Liver (tissue), 8 donors: ENCODE measurements at regions not wholly inside any gene's neighbourhood (a gene's known extent, or its start where the extent isn't known, plus 50 kb on each side); places are given as distances from the start of the nearest gene placed in this dataset.

Experiments used
- DNase-seq: peaks from one replicate; pipeline ENCODE4 v3.0.0-alpha.2; 2017; ENCODE audit warnings: low spot score
- H3K27ac ChIP-seq, 2 donors: one replicate each; pipeline ENCODE4 v1.7.0; 2013; ENCODE audit warnings: inconsistent platforms in 2 of 2, low read length in 2 of 2, control low read depth in 1 of 2, low read depth in 1 of 2, mild to moderate bottlenecking in 1 of 2
- H3K27me3 ChIP-seq, 4 donors: one replicate each; pipeline versions ENCODE4 v1.6.1 to v1.7.0; 2013; ENCODE audit warnings: low read length in 3 of 4, inconsistent platforms in 1 of 4, mild to moderate bottlenecking in 1 of 4, moderate library complexity in 1 of 4; ENCODE audit not compliant: control insufficient read depth in 4 of 4, insufficient read depth in 4 of 4
- H3K36me3 ChIP-seq, 4 donors: one replicate each; pipeline versions ENCODE4 v1.6.1 to v1.7.0; 2013; ENCODE audit warnings: low read length in 3 of 4, mild to moderate bottlenecking in 3 of 4, low read depth in 1 of 4, moderate library complexity in 1 of 4; ENCODE audit not compliant: control insufficient read depth in 4 of 4, insufficient read depth in 3 of 4
- H3K4me1 ChIP-seq, 4 donors: one replicate each; pipeline versions ENCODE4 v1.6.1 to v1.7.0; 2013; ENCODE audit warnings: low read length in 3 of 4, mild to moderate bottlenecking in 3 of 4, moderate library complexity in 1 of 4; ENCODE audit not compliant: control insufficient read depth in 4 of 4, insufficient read depth in 4 of 4
- H3K4me3 ChIP-seq, 3 donors: one replicate each; pipeline versions ENCODE4 v1.6.1 to v1.7.0; 2013; ENCODE audit warnings: low read length in 3 of 3, control low read depth in 1 of 3, low read depth in 1 of 3, mild to moderate bottlenecking in 1 of 3
- H3K9ac ChIP-seq, 2 donors: one replicate each; pipeline ENCODE4 v1.7.0; 2013; ENCODE audit warnings: low read length in 2 of 2, mild to moderate bottlenecking in 2 of 2, moderate library complexity in 2 of 2, control low read depth in 1 of 2, low read depth in 1 of 2
- H3K9me3 ChIP-seq, 4 donors: one replicate each; pipeline versions ENCODE4 v1.6.1 to v1.7.0; 2013; ENCODE audit warnings: low read length in 3 of 4; ENCODE audit not compliant: control insufficient read depth in 4 of 4
- EGR1 ChIP-seq, 2 donors: IDR thresholded peaks; 2 replicates each; pipeline ENCODE4 v1.6.1; 2016 to 2018; ENCODE audit warnings: antibody characterized with exemption in 2 of 2, low read depth in 2 of 2
- FOXA1 ChIP-seq: IDR thresholded peaks from 2 replicates; pipeline ENCODE4 v1.6.1; 2016; ENCODE audit warnings: antibody characterized with exemption
- FOXA2 ChIP-seq: IDR thresholded peaks from 2 replicates; pipeline ENCODE4 v1.6.1; 2016; ENCODE audit warnings: antibody characterized with exemption
- GABPA ChIP-seq, 2 donors: IDR thresholded peaks in 1 of 2; conservative IDR thresholded peaks in 1 of 2; 2 replicates each; pipeline ENCODE4 v1.6.1; 2016; ENCODE audit warnings: antibody characterized with exemption in 2 of 2, mild to moderate bottlenecking in 1 of 2, moderate library complexity in 1 of 2
- HNF4A ChIP-seq, 2 donors: conservative IDR thresholded peaks; 2 replicates each; pipeline ENCODE4 v1.6.1; 2016; ENCODE audit warnings: antibody characterized with exemption in 2 of 2, mild to moderate bottlenecking in 2 of 2
- HNF4G ChIP-seq: IDR thresholded peaks from 2 replicates; pipeline ENCODE4 v1.6.1; 2016; ENCODE audit warnings: antibody characterized with exemption
- JUND ChIP-seq, 2 donors: IDR thresholded peaks; 2 replicates each; pipeline ENCODE4 v1.6.1; 2016; ENCODE audit warnings: antibody characterized with exemption in 2 of 2
- NR2F2 ChIP-seq: IDR thresholded peaks from 2 replicates; pipeline ENCODE4 v1.6.1; 2016; ENCODE audit warnings: antibody characterized with exemption
- RAD21 ChIP-seq, 2 donors: IDR thresholded peaks; 2 replicates each; pipeline ENCODE4 v1.6.1; 2016; ENCODE audit warnings: antibody characterized with exemption in 2 of 2, mild to moderate bottlenecking in 2 of 2
- RXRA ChIP-seq, 2 donors: IDR thresholded peaks; 2 replicates each; pipeline ENCODE4 v1.6.1; 2017 to 2018; ENCODE audit warnings: antibody characterized with exemption in 2 of 2, mild to moderate bottlenecking in 1 of 2
- SP1 ChIP-seq: IDR thresholded peaks from 2 replicates; pipeline ENCODE4 v1.6.1; 2018; ENCODE audit warnings: antibody characterized with exemption, mild to moderate bottlenecking
- TAF1 ChIP-seq: conservative IDR thresholded peaks from 2 replicates; pipeline ENCODE4 v1.6.1; 2016; ENCODE audit warnings: antibody characterized with exemption, mild to moderate bottlenecking
- YY1 ChIP-seq: IDR thresholded peaks from 2 replicates; pipeline ENCODE4 v1.6.1; 2016; ENCODE audit warnings: antibody characterized with exemption, mild to moderate bottlenecking
- WGBS: extraction: QIAGEN DNeasy Blood & Tissue Kit; methylation state at CpG from one replicate; pipeline ENCODE4 v1.1.7; 2013; 5-methylcytosine and 5-hydroxymethylcytosine counted together
- TF ChIP-seq, protein P1 (sequence below): IDR thresholded peaks from 2 replicates; pipeline ENCODE4 v1.6.1; 2016; ENCODE audit warnings: antibody characterized with exemption
- TF ChIP-seq, protein P2 (sequence below): IDR thresholded peaks from 2 replicates; pipeline ENCODE4 v1.6.1; 2016; ENCODE audit warnings: antibody characterized with exemption
- TF ChIP-seq, protein P3 (sequence below): fragments of 150-350 bp; IDR thresholded peaks from 2 replicates; pipeline ENCODE4 v1.5.1; 2017; ENCODE audit warnings: improper control_type of control experiment, low read depth, low read length; ENCODE audit not compliant: missing input control
- TF ChIP-seq, protein P4 (sequence below): IDR thresholded peaks from 2 replicates; pipeline ENCODE4 v1.6.1; 2016; ENCODE audit warnings: antibody characterized with exemption
- donor health status: healthy.
- donor health status: healthy.
- donor health status: healthy.
- donor health status: healthy.
- donor health status: healthy.

DNA sequence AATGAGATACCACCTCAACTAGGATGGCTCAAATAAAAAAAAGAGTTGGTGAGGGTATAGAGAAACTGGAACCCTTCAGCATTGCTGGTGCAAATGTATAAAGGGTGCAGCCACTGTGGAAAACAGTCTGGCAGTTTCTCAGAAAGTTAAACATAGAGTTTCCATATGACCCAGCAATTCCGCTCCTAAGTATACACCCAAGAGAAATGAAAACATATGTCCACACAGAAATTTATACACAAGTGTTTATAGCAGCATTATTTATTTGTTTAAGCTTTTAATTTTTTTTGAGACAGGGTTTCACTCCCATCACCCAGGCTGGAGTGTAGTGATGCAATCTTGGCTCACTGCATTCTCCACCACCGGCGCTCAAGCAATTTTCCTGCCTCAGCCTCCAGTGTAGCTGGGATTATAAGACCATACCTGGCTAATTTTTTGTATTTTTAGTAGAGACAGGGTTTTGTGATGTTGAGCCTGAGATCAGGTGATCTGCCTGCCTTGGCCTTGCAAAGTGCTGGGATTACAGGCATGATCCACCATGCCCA is 118.2 kb upstream of the KIF5B start:
- DNase-seq: no peak
- H3K4me3 ChIP-seq: no peak overlapping the region
- H3K9ac ChIP-seq: no peak overlapping the region
- TF ChIP-seq GABPA (IDR thresholded peaks at IDR 0.05 in 1 of 2, conservative IDR thresholded peaks at IDR 0.05 in 1 of 2) (no peak), HNF4G (no peak), YY1 (no peak), TAF1 (no peak), RXRA (IDR thresholded peaks at IDR 0.05) (no peak), FOXA2 (no peak), SP1 (no peak), RAD21 (IDR thresholded peaks at IDR 0.05) (no peak), FOXA1 (no peak), NR2F2 (no peak)
- TF ChIP-seq, protein P1, sequence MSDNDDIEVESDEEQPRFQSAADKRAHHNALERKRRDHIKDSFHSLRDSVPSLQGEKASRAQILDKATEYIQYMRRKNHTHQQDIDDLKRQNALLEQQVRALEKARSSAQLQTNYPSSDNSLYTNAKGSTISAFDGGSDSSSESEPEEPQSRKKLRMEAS: no peak
- TF ChIP-seq, protein P2, sequence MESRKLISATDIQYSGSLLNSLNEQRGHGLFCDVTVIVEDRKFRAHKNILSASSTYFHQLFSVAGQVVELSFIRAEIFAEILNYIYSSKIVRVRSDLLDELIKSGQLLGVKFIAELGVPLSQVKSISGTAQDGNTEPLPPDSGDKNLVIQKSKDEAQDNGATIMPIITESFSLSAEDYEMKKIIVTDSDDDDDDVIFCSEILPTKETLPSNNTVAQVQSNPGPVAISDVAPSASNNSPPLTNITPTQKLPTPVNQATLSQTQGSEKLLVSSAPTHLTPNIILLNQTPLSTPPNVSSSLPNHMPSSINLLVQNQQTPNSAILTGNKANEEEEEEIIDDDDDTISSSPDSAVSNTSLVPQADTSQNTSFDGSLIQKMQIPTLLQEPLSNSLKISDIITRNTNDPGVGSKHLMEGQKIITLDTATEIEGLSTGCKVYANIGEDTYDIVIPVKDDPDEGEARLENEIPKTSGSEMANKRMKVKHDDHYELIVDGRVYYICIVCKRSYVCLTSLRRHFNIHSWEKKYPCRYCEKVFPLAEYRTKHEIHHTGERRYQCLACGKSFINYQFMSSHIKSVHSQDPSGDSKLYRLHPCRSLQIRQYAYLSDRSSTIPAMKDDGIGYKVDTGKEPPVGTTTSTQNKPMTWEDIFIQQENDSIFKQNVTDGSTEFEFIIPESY: no peak
- TF ChIP-seq, protein P3, sequence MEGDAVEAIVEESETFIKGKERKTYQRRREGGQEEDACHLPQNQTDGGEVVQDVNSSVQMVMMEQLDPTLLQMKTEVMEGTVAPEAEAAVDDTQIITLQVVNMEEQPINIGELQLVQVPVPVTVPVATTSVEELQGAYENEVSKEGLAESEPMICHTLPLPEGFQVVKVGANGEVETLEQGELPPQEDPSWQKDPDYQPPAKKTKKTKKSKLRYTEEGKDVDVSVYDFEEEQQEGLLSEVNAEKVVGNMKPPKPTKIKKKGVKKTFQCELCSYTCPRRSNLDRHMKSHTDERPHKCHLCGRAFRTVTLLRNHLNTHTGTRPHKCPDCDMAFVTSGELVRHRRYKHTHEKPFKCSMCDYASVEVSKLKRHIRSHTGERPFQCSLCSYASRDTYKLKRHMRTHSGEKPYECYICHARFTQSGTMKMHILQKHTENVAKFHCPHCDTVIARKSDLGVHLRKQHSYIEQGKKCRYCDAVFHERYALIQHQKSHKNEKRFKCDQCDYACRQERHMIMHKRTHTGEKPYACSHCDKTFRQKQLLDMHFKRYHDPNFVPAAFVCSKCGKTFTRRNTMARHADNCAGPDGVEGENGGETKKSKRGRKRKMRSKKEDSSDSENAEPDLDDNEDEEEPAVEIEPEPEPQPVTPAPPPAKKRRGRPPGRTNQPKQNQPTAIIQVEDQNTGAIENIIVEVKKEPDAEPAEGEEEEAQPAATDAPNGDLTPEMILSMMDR: no peak
- H3K4me1 ChIP-seq: no peaks in the 10 kb centered on the region
- H3K9me3 ChIP-seq: no peaks in the 10 kb centered on the region
- no peaks in the 10 kb centered on the region for H3K36me3 ChIP-seq
- H3K27ac ChIP-seq: no peak overlapping the region
- 57% methylated on average over 3 of the region's 3 CpGs for WGBS
- H3K27me3 ChIP-seq: no peaks in the 10 kb centered on the region

DNA sequence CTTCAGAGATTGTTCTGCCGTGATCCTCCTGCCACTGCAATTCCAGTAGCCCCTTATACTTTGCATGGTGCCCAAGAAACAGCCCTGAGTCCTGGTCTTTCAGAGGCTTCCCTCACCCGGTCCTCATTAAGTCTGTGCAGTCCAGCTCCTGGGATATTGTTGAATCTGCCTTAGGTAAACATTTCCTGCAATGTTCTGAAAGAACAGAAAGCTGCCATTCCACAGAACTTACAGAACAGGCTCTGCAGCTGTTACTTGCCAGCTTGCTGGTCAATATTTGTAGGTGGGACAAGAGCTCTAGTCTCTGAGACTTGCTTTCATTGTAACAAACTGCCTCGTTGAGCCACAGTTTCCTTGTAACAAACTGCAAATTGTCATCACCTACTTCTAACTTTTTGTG is 115.0 kb upstream of the KIF5B start:
- no peaks in the 10 kb centered on the region for H3K9me3 ChIP-seq
- no peak overlapping the region for H3K9ac ChIP-seq
- 34% methylated on average over 3 of the region's 3 CpGs for WGBS
- no peaks in the 10 kb centered on the region for H3K27me3 ChIP-seq
- no peak overlapping the region for H3K4me3 ChIP-seq
- H3K4me1 ChIP-seq: no peaks in the 10 kb centered on the region
- H3K27ac ChIP-seq: no peak overlapping the region
- no peak for DNase-seq
- TF ChIP-seq SP1 (peak; percentile 52), TAF1 (no peak)
- no peaks in the 10 kb centered on the region for H3K36me3 ChIP-seq

DNA sequence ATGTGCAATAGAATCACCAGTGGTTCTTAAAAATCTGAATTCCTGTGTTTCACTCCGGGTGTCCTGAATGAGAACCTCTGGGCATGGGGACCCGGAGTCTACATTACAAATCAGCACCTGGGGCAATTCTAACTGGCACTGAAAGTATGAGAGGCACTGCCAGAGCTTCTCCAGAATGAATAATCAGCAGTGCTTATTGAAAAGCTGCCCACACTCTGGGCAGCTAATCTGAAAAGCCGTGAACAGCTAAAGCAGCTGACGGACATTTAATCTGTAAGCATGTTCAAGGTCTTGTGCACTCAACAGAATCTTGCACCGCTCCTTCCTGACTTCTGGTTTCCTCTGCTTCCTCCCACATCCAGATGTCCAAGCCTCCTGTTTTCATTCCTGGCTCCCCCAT is 113.3 kb upstream of the KIF5B start:
- no peaks in the 10 kb centered on the region for H3K27me3 ChIP-seq
- H3K4me3 ChIP-seq: no peak overlapping the region
- no peak overlapping the region for H3K27ac ChIP-seq
- 73% methylated on average over 5 of the region's 5 CpGs for WGBS
- H3K9ac ChIP-seq: no peak overlapping the region
- no peaks in the 10 kb centered on the region for H3K4me1 ChIP-seq
- no peak for DNase-seq
- H3K9me3 ChIP-seq: no peaks in the 10 kb centered on the region
- no peaks in the 10 kb centered on the region for H3K36me3 ChIP-seq
- TF ChIP-seq, protein P1: no peak
- no peak for TF ChIP-seq JUND (IDR thresholded peaks at IDR 0.05)
- no peak for TF ChIP-seq HNF4A (conservative IDR thresholded peaks at IDR 0.05)
- TF ChIP-seq, protein P3: no peak
- TF ChIP-seq, protein P4, sequence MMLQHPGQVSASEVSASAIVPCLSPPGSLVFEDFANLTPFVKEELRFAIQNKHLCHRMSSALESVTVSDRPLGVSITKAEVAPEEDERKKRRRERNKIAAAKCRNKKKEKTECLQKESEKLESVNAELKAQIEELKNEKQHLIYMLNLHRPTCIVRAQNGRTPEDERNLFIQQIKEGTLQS: no peak
- TF ChIP-seq FOXA1: no peak
- TF ChIP-seq NR2F2: no peak
- TF ChIP-seq HNF4G: no peak
- no peak for TF ChIP-seq YY1
- TF ChIP-seq EGR1 (IDR thresholded peaks at IDR 0.05; ENCODE audit: low read depth in 2 of 2): no peak
- TF ChIP-seq RAD21 (IDR thresholded peaks at IDR 0.05): no peak
- TF ChIP-seq GABPA (IDR thresholded peaks at IDR 0.05 in 1 of 2, conservative IDR thresholded peaks at IDR 0.05 in 1 of 2): no peak
- no peak for TF ChIP-seq SP1
- TF ChIP-seq, protein P2: no peak
- TF ChIP-seq TAF1: no peak
- no peak for TF ChIP-seq RXRA (IDR thresholded peaks at IDR 0.05)
